Upper lobe of left lung (tissue), 6 donors: ENCODE measurements at regions not wholly inside any gene's neighbourhood (a gene's known extent, or its start where the extent isn't known, plus 50 kb on each side); places are given as distances from the start of the nearest gene placed in this dataset.

ENCODE experiments used
- ATAC-seq, 2 donors: fragments of 200-7000 bp; cut with Tn5 transposase; one replicate each; pipeline ENCODE4 v1.9.1; 2022; ENCODE audit warnings: mild to moderate bottlenecking in 2 of 2, moderate library complexity in 2 of 2; ENCODE audit not compliant: low FRiP score in 2 of 2
- DNase-seq, 2 donors: peaks; one replicate each; pipeline ENCODE4 v3.0.0-alpha.2; 2019 to 2020
- H3K27ac ChIP-seq, 4 donors: fragments of 200-600 bp; sonication (generic); one replicate each; pipeline ENCODE4 v1.5.1; 2016 to 2019
- H3K27me3 ChIP-seq, 4 donors: fragments of 200-600 bp; sonication (generic); one replicate each; pipeline ENCODE4 v1.5.1; 2017 to 2019
- H3K36me3 ChIP-seq, 4 donors: fragments of 200-600 bp; sonication (generic); one replicate each; pipeline ENCODE4 v1.5.1; 2016 to 2019
- H3K4me1 ChIP-seq, 4 donors: fragments of 200-600 bp; sonication (generic); one replicate each; pipeline ENCODE4 v1.5.1; 2018 to 2019
- H3K4me3 ChIP-seq, 4 donors: fragments of 200-600 bp; sonication (generic); one replicate each; pipeline ENCODE4 v1.5.1; 2017 to 2019; ENCODE audit warnings: mild to moderate bottlenecking in 2 of 4, moderate library complexity in 1 of 4
- H3K9me3 ChIP-seq, 4 donors: fragments of 200-600 bp; sonication (generic); one replicate each; pipeline ENCODE4 v1.5.1; 2018 to 2019
- CTCF ChIP-seq, 6 experiments: fragments of 450-650 bp in 4 of 6; fragments of 200-600 bp in 2 of 6; sonication (generic) in 2 of 6; IDR thresholded peaks; one replicate each; pipeline ENCODE4 v1.5.1; 2016 to 2019; ENCODE audit warnings: antibody characterized with exemption in 6 of 6
- EP300 ChIP-seq, 4 donors: sonication (generic); formaldehyde crosslinking; IDR thresholded peaks; one replicate each; pipeline ENCODE4 v1.5.1; 2017; ENCODE audit warnings: antibody characterized with exemption in 4 of 4, control low read depth in 2 of 4
- POLR2A ChIP-seq, 4 donors: fragments of 450-650 bp; IDR thresholded peaks; one replicate each; pipeline ENCODE4 v1.5.1; 2016 to 2017; ENCODE audit warnings: antibody characterized with exemption in 4 of 4, mild to moderate bottlenecking in 2 of 4
- POLR2AphosphoS5 ChIP-seq, 2 donors: sonication (generic); formaldehyde crosslinking; IDR thresholded peaks; one replicate each; pipeline ENCODE4 v1.5.1; 2017; ENCODE audit warnings: antibody characterized with exemption in 2 of 2
- WGBS, 2 donors: methylation state at CpG; one replicate each; pipeline ENCODE4 v1.1.5; 2017 to 2018; 5-methylcytosine and 5-hydroxymethylcytosine counted together
- donor health status: DM: no; HTN: no; CAD: no; lungs with moderate emphysema.
- donor health status: DM: no; HTN: yes; CAD: no; lungs with severe emphysema.

GRCh38 chr15:95868450-95868849 lies 462.1 kb upstream of the NR2F2 start:
- Histone ChIP-seq H3K4me3 (no peak overlapping the region), H3K36me3 (no peaks in the 10 kb centered on the region), H3K4me1 (no peaks in the 10 kb centered on the region), H3K27me3 (no peaks in the 10 kb centered on the region), H3K27ac (no peak overlapping the region), H3K9me3 (no peaks in the 10 kb centered on the region)
- 70 to 75% methylated on average over 5 of the region's 5 CpGs for WGBS, 2 donors
- ATAC-seq (no peak), DNase-seq (no peak)
- TF ChIP-seq EP300 (IDR thresholded peaks at IDR 0.05) = no peak
- TF ChIP-seq POLR2AphosphoS5 (IDR thresholded peaks at IDR 0.05) = no peak

GRCh38 chr15:95868970-95869369 lies 461.5 kb upstream of the NR2F2 start:
- no peak for ATAC-seq

GRCh38 chr15:95869920-95870319 lies 460.6 kb upstream of the NR2F2 start:
- Histone ChIP-seq H3K4me1 (no peaks in the 10 kb centered on the region), H3K4me3 (no peak overlapping the region), H3K27ac (no peak overlapping the region), H3K36me3 (no peaks in the 10 kb centered on the region), H3K27me3 (no peaks in the 10 kb centered on the region), H3K9me3 (no peaks in the 10 kb centered on the region)
- DNase-seq = no peak
- ATAC-seq = no peak
- 66 to 73% methylated on average over 5 of the region's 5 CpGs for WGBS, 2 donors
- no peak for TF ChIP-seq POLR2AphosphoS5 (IDR thresholded peaks at IDR 0.05)
- no peak for TF ChIP-seq CTCF (IDR thresholded peaks at IDR 0.05)
- no peak for TF ChIP-seq EP300 (IDR thresholded peaks at IDR 0.05)
- no peak for TF ChIP-seq POLR2A (IDR thresholded peaks at IDR 0.05)

More at GRCh38 chr15:95868970-95869369, 461.5 kb upstream of the NR2F2 start:
- H3K4me1 ChIP-seq = no peaks in the 10 kb centered on the region
- H3K27me3 ChIP-seq = no peaks in the 10 kb centered on the region
- no peak overlapping the region for H3K4me3 ChIP-seq
- no peak overlapping the region for H3K27ac ChIP-seq
- DNase-seq = peak in 1 of 2 donors; percentile 20
- no peak for TF ChIP-seq EP300 (IDR thresholded peaks at IDR 0.05)
- no peak for TF ChIP-seq POLR2A (IDR thresholded peaks at IDR 0.05)
- no peaks in the 10 kb centered on the region for H3K9me3 ChIP-seq
- H3K36me3 ChIP-seq = no peaks in the 10 kb centered on the region
- WGBS, 2 donors = 84 to 85% methylated on average over 13 of the region's 13 CpGs

- no peak for ATAC-seq
- no peak for TF ChIP-seq POLR2A (IDR thresholded peaks at IDR 0.05)
- no peak for TF ChIP-seq EP300 (IDR thresholded peaks at IDR 0.05)
- TF ChIP-seq POLR2AphosphoS5 (IDR thresholded peaks at IDR 0.05) = no peak
- TF ChIP-seq CTCF (IDR thresholded peaks at IDR 0.05) = no peak
- WGBS, 2 donors = 81 to 84% methylated on average over 3 of the region's 3 CpGs
- Histone ChIP-seq H3K27ac (no peak overlapping the region), H3K4me1 (no peaks in the 10 kb centered on the region), H3K4me3 (no peak overlapping the region), H3K9me3 (no peaks in the 10 kb centered on the region), H3K36me3 (no peaks in the 10 kb centered on the region), H3K27me3 (no peaks in the 10 kb centered on the region)
- no peak for DNase-seq
These were observed 458.1 kb upstream of the NR2F2 start for GRCh38 chr15:95872366-95872771.

- no peak for DNase-seq
- no peaks in the 10 kb centered on the region for H3K27me3 ChIP-seq
- no peak for ATAC-seq
- H3K4me3 ChIP-seq = no peak overlapping the region
- H3K4me1 ChIP-seq = no peaks in the 10 kb centered on the region
- TF ChIP-seq POLR2A (IDR thresholded peaks at IDR 0.05) = no peak
- TF ChIP-seq EP300 (IDR thresholded peaks at IDR 0.05) = no peak
- TF ChIP-seq CTCF (IDR thresholded peaks at IDR 0.05) = no peak
- no peak for TF ChIP-seq POLR2AphosphoS5 (IDR thresholded peaks at IDR 0.05)
- no peak overlapping the region for H3K27ac ChIP-seq
- H3K36me3 ChIP-seq = no peaks in the 10 kb centered on the region
- no peaks in the 10 kb centered on the region for H3K9me3 ChIP-seq
These were observed 455.9 kb upstream of the NR2F2 start for GRCh38 chr15:95874637-95875036.

GRCh38 chr15:95875121-95875643 lies 455.3 kb upstream of the NR2F2 start:
- H3K27ac ChIP-seq = no peak overlapping the region
- ATAC-seq (peak in 1 of 2 donors; percentile 65), DNase-seq (no peak)
- no peaks in the 10 kb centered on the region for H3K36me3 ChIP-seq
- H3K4me3 ChIP-seq = no peak overlapping the region
- 47 to 54% methylated on average over 7 of the region's 7 CpGs for WGBS, 2 donors
- no peaks in the 10 kb centered on the region for H3K27me3 ChIP-seq
- no peaks in the 10 kb centered on the region for H3K9me3 ChIP-seq
- TF ChIP-seq POLR2A (IDR thresholded peaks at IDR 0.05) (no peak), EP300 (IDR thresholded peaks at IDR 0.05) (no peak), CTCF (IDR thresholded peaks at IDR 0.05) (no peak), POLR2AphosphoS5 (IDR thresholded peaks at IDR 0.05) (no peak)
- no peaks in the 10 kb centered on the region for H3K4me1 ChIP-seq
